Effector memory CD4-positive, alpha-beta T cell (primary cell): ENCODE measurements at regions not wholly inside any gene's neighbourhood (a gene's known extent, or its start where the extent isn't known, plus 50 kb on each side); places are given as distances from the start of the nearest gene placed in this dataset.
"Not testable (repeated sequence)": the region's sequence is repeated elsewhere in the genome, so short reads cannot be mapped to it uniquely, and the experiment has no call there.

ENCODE experiments used
- DNase-seq, 3 donors: peaks; one replicate each; pipeline ENCODE4 v3.0.0-alpha.2; 2020
- H3K27ac ChIP-seq: 2 replicates; pipeline ENCODE4 v1.7.0; 2013; ENCODE audit warnings: mild to moderate bottlenecking, low read length, moderate library complexity; ENCODE audit not compliant: insufficient read depth, poor library complexity, severe bottlenecking
- H3K27me3 ChIP-seq: replicated peaks from 2 replicates; pipeline ENCODE4 v1.7.0; 2013; ENCODE audit warnings: mild to moderate bottlenecking, low read length; ENCODE audit not compliant: insufficient read depth, control insufficient read depth, poor library complexity, severe bottlenecking
- H3K36me3 ChIP-seq: 2 replicates; pipeline ENCODE4 v1.7.0; 2013; ENCODE audit warnings: mild to moderate bottlenecking, low read length, moderate library complexity; ENCODE audit not compliant: control insufficient read depth, insufficient read depth
- H3K4me1 ChIP-seq: 2 replicates; pipeline ENCODE4 v1.7.0; 2013; ENCODE audit warnings: low read length, mild to moderate bottlenecking; ENCODE audit not compliant: control insufficient read depth, insufficient read depth, poor library complexity, severe bottlenecking
- H3K4me3 ChIP-seq: 2 replicates; pipeline ENCODE4 v1.7.0; 2013; ENCODE audit warnings: low read length, low read depth, mild to moderate bottlenecking; ENCODE audit not compliant: insufficient read depth, poor library complexity, severe bottlenecking
- H3K9me3 ChIP-seq: 2 replicates; pipeline ENCODE4 v1.7.0; 2013; ENCODE audit warnings: mild to moderate bottlenecking, low read length, moderate library complexity; ENCODE audit not compliant: control insufficient read depth

DNA sequence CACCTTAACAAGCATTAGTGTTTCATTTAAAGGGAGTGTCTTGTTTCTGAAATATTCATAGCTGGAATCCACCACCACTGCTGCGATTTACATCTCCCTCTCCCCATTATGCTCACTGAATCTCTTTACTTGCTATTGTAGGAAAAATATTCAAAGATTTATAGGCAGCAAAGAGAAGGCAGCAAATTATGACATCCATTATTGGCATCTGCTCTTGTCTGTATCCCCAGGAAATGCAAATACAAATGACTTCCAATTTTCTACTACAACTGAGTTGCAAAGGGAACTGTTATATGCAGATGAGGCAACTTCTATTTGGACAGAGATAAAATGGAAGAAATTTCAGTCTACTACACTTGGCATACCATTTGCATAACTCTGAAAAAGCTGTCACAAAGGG, 88.4 kb upstream of the PRKD1 start:
- no peak overlapping the region for H3K4me3 ChIP-seq
- no peaks in the 10 kb centered on the region for H3K36me3 ChIP-seq
- no peak for DNase-seq
- no peaks in the 10 kb centered on the region for H3K27me3 ChIP-seq
- H3K4me1 ChIP-seq = no peaks in the 10 kb centered on the region
- H3K27ac ChIP-seq = no peak overlapping the region
- H3K9me3 ChIP-seq = no peaks in the 10 kb centered on the region

DNA sequence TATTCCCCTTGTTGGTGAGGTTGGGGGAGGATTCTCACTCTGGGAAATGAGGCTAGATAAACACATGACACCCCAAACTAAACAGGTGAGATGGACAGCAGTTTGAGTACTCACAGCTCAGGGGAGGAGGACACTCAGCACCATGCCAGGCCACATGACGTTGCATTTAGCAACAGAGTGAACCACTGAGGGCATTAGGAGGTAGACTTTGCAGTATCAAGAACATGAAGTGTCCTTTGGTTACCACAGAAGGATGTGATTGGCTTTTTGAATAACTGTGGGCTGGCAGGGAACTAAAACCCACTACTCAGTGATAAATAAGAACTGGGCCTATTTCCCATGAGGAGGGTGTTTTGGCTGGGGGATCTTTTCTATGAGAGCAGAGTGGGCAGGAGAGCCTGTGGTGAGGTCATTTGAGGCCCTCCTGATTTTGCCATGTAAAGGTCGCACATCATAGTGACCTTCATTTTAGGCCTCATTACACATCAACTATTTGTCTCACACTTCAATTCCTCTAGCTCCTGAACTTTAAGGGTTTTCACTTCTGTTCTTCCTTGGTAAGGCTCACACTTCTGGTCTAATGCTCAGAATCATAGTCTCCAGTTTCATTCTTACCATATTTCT, 89.8 kb upstream of the PRKD1 start:
- no peak for DNase-seq
- no peaks in the 10 kb centered on the region for H3K9me3 ChIP-seq
- no peaks in the 10 kb centered on the region for H3K27me3 ChIP-seq
- H3K36me3 ChIP-seq = no peaks in the 10 kb centered on the region
- no peak overlapping the region for H3K4me3 ChIP-seq
- no peak overlapping the region for H3K27ac ChIP-seq
- H3K4me1 ChIP-seq = no peaks in the 10 kb centered on the region

DNA sequence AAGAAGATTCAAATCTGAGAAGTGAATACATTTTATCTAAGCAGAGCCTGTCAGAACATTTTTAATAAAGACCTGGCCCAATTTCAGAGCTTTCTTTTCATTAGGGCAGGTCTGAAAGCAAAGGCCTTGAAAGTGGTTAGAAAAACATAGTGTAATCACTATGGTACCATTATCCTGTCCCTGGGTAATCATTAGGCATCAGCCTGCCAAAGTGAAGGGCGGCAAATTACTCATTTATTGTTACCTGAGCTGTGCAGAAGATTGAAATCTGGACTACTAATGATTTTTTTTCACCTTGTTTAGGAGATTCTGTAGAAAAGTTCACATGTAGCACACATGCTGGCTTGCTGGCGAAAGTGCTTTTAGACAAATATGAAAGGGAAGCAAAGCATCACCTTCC, 92.6 kb upstream of the PRKD1 start:
- Histone ChIP-seq H3K36me3 (no peaks in the 10 kb centered on the region), H3K4me1 (no peaks in the 10 kb centered on the region), H3K27me3 (no peaks in the 10 kb centered on the region), H3K4me3 (no peak overlapping the region), H3K9me3 (no peaks in the 10 kb centered on the region), H3K27ac (no peak overlapping the region)
- no peak for DNase-seq

DNA sequence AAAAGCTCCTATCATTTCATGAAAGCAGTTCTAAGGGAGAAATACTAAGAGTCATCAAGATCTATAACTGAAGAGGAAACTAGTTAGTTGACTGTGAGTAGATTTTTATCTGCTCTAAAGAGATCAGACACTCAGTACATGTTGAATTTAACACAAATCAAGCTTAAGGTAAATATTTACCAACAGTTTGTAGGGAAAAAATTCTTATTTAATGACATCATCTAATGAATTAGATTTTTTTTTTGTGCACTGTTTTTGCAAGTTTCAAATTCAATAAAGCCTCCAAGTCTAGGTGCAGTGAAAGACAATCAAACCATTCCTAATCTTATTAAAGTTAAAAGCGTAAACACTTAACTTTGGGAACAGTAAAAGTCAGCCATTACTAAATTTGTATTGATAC, 93.0 kb upstream of the PRKD1 start:
- DNase-seq = no peak
- H3K27me3 ChIP-seq = no peaks in the 10 kb centered on the region
- H3K4me1 ChIP-seq = no peaks in the 10 kb centered on the region
- H3K9me3 ChIP-seq = no peaks in the 10 kb centered on the region
- H3K4me3 ChIP-seq = no peak overlapping the region
- H3K36me3 ChIP-seq = no peaks in the 10 kb centered on the region
- H3K27ac ChIP-seq = no peak overlapping the region

DNA sequence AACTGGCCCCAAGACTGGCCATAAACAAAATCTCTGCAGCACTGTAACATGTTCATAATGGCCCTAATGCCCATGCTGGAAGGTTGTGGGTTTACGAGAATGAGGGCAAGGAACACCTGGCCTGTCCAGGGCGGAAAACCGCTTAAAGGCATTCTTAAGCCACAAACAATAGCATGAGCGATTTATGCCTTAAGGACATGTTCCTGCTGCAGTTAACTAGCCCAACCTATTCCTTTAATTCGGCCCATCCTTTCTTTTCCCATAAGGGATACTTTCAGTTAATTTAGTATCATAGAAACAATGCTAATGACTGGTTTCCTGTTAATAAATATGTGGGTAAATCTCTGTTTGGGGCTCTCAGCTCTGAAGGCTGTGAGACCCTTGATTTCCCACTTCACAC, 95.7 kb upstream of the PRKD1 start:
- H3K27me3 ChIP-seq, H3K4me3 ChIP-seq, H3K36me3 ChIP-seq, H3K27ac ChIP-seq, H3K4me1 ChIP-seq, H3K9me3 ChIP-seq, DNase-seq: not testable (repeated sequence)

DNA sequence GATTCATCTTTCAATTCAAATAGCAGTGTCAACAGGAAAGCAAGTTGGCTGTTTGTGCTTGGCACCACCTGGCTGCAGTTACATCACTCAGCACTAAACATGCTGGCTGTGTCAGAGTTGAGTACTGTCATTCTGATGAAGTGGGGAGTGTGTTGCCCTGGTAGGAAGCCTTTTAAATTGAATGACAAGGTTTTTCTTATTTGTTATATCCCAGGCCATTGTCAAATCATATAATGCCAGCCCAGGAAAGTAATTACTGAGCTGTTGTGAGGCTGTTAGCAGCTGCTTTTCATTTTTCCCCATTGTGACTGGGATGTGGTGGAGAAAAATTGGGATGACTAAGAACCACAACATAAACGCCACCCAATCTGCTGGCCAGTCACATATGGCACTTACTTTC, 106.5 kb upstream of the PRKD1 start:
- no peak overlapping the region for H3K27ac ChIP-seq
- no peak overlapping the region for H3K4me3 ChIP-seq
- DNase-seq = no peak
- no peaks in the 10 kb centered on the region for H3K36me3 ChIP-seq
- H3K27me3 ChIP-seq = no peaks in the 10 kb centered on the region
- no peaks in the 10 kb centered on the region for H3K9me3 ChIP-seq
- no peaks in the 10 kb centered on the region for H3K4me1 ChIP-seq

DNA sequence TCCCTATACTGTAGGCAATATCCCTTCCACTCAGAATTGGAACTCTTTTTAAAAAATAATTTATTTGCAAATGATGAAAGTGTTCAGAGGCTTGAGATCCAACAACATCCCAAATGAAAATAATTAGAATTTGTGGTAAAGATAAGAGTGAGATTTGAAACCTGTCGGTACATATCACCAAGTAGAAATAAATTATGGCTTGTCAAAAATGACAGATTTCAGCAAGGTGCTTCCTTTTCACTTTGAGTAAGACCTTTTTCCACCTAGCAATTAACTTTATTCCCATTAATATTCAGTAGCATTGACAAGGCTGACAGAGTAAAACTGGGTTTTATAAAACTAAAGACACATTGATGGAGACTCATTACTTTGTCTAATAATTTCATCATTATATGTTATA, 107.7 kb upstream of the PRKD1 start:
- Histone ChIP-seq H3K36me3 (no peaks in the 10 kb centered on the region), H3K27ac (no peak overlapping the region), H3K27me3 (no peaks in the 10 kb centered on the region), H3K4me1 (no peaks in the 10 kb centered on the region), H3K4me3 (no peak overlapping the region), H3K9me3 (no peaks in the 10 kb centered on the region)
- DNase-seq = no peak

DNA sequence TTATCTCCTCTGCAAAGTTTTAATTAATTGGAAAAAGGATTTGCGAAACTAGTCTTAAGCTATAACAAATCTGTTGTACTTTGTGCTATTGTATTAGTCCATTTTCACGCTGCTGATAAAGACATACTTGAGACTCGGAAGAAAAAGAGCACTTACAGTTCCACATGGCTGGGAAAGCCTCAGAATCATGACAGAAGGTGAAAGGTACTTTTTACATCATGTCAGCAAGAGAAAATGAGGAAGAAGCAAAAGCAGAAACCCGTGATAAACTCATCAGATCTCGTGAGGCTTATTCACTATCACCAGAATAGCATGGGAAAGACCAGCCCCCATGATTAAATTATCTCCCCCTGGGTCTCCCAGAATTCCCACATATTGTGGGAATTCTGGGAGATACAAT, 118.1 kb upstream of the PRKD1 start:
- Histone ChIP-seq H3K9me3 (no peaks in the 10 kb centered on the region), H3K4me3 (no peak overlapping the region), H3K27me3 (no peaks in the 10 kb centered on the region), H3K27ac (no peak overlapping the region), H3K4me1 (no peaks in the 10 kb centered on the region), H3K36me3 (no peaks in the 10 kb centered on the region)
- DNase-seq = no peak

DNA sequence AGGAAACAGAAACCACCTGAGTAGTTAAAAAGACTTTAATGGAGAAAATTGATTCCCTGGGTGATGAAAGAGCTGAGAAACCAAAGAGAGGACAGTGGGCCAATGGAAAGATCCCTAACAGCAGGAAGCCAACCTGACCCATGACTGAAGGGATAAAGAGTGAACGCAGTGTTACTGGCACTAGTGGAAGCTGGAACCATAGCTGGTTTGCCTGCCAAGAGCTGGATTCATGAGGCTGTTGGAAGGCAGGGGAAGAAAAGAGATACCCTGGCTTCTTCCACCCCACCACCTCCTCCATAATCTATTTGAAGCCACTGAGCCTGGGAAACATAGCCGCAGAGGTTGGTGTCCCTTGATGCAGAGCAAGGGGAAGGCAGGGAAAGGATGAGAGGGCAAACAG, 125.5 kb upstream of the PRKD1 start:
- Histone ChIP-seq H3K27ac (no peak overlapping the region), H3K4me3 (no peak overlapping the region), H3K36me3 (no peaks in the 10 kb centered on the region), H3K27me3 (no peaks in the 10 kb centered on the region), H3K9me3 (no peaks in the 10 kb centered on the region), H3K4me1 (no peaks in the 10 kb centered on the region)
- DNase-seq = no peak

DNA sequence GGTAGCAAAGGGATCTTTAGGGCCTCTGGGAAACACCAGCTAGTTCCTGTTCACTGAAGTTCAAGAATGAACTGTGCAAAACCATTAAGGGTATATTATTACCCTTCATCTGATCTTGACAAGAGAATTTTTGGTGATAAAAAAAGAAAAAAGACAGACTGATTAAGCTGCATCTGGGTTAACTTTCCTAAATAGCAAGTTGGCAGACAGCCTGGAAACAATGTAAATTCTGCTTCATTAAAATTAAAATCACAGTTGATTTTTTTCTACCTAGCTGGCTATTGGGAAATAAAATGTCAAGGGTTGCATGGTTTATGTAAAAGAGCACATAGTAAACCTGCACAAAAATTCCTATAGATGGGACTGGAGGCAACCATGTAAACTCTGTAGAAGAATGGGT, 126.6 kb upstream of the PRKD1 start:
- Histone ChIP-seq H3K4me3 (no peak overlapping the region), H3K9me3 (no peaks in the 10 kb centered on the region), H3K4me1 (no peaks in the 10 kb centered on the region), H3K27ac (no peak overlapping the region), H3K36me3 (no peaks in the 10 kb centered on the region), H3K27me3 (no peaks in the 10 kb centered on the region)
- no peak for DNase-seq

DNA sequence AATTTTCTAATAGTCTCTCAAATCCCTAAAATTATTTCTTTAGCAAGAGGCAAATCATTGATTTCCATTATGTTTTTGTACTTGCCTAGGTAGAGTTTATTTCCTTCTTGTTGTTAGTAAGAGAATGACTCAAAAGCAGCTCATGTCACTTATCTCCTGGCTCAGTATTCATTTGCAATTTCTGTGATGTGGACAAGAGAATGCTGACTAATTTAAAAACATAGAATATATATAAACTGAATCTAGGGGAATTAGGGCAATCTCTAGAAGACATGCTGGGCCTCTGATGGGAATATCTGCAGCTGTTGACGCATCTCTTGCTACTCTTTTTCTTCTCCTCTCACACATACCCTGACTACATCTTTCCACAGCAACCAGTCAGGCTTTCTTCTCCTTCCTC, 130.8 kb upstream of the PRKD1 start:
- Histone ChIP-seq H3K9me3 (no peaks in the 10 kb centered on the region), H3K4me1 (no peaks in the 10 kb centered on the region), H3K36me3 (no peaks in the 10 kb centered on the region), H3K27ac (no peak overlapping the region), H3K27me3 (no peaks in the 10 kb centered on the region), H3K4me3 (no peak overlapping the region)
- DNase-seq = no peak
